ENCODE measurements at regions not wholly inside any gene's neighbourhood (a gene's known extent, or its start where the extent isn't known, plus 50 kb on each side); places are given as distances from the start of the nearest gene placed in this dataset.

GRCh38 chr3:177321819-177322218 is 124.5 kb upstream of the TBL1XR1 start:
- no peak for TF ChIP-seq CTCF (IDR thresholded peaks at IDR 0.05; ENCODE audit: low read depth, low read length)
- no peak for DNase-seq (ENCODE audit: low read depth, low spot score)
- in situ Hi-C loops (cut with HindIII; ENCODE audit: low sequenced_read_pairs) = no loop called here
- no peak overlapping the region for H3K4me3 ChIP-seq (ENCODE audit: low read depth, low read length)

GRCh38 chr3:177322881-177323280 is 125.6 kb upstream of the TBL1XR1 start:
- no peak overlapping the region for H3K4me3 ChIP-seq (ENCODE audit: low read depth, low read length)
- DNase-seq (ENCODE audit: low read depth, low spot score) = no peak
- in situ Hi-C loops (cut with HindIII; ENCODE audit: low sequenced_read_pairs) = no loop called here
- no peak for TF ChIP-seq CTCF (IDR thresholded peaks at IDR 0.05; ENCODE audit: low read depth, low read length)

- in situ Hi-C loops (cut with HindIII; ENCODE audit: low sequenced_read_pairs) = no loop called here
Measured at GRCh38 chr3:177329854-177330253, 132.6 kb upstream of the TBL1XR1 start.

GRCh38 chr3:177330779-177331178 is 133.5 kb upstream of the TBL1XR1 start:
- DNase-seq (ENCODE audit: low read depth, low spot score) = no peak
- in situ Hi-C loops (cut with HindIII; ENCODE audit: low sequenced_read_pairs) = no loop called here
- H3K4me3 ChIP-seq (ENCODE audit: low read depth, low read length) = no peak overlapping the region
- TF ChIP-seq CTCF (IDR thresholded peaks at IDR 0.05; ENCODE audit: low read depth, low read length) = no peak

More at GRCh38 chr3:177329854-177330253, 132.6 kb upstream of the TBL1XR1 start:
- DNase-seq (ENCODE audit: low read depth, low spot score) = no peak
- no peak overlapping the region for H3K4me3 ChIP-seq (ENCODE audit: low read depth, low read length)
- no peak for TF ChIP-seq CTCF (IDR thresholded peaks at IDR 0.05; ENCODE audit: low read depth, low read length)

GRCh38 chr3:177331203-177331835 is 134.0 kb upstream of the TBL1XR1 start:
- in situ Hi-C loops (cut with HindIII; ENCODE audit: low sequenced_read_pairs) = no loop called here
- TF ChIP-seq CTCF (IDR thresholded peaks at IDR 0.05; ENCODE audit: low read depth, low read length) = no peak
- H3K4me3 ChIP-seq (ENCODE audit: low read depth, low read length) = no peak overlapping the region
- no peak for DNase-seq (ENCODE audit: low read depth, low spot score)

- TF ChIP-seq CTCF (IDR thresholded peaks at IDR 0.05; ENCODE audit: low read depth, low read length) = no peak
- no peak for DNase-seq (ENCODE audit: low read depth, low spot score)
- in situ Hi-C loops (cut with HindIII; ENCODE audit: low sequenced_read_pairs) = no loop called here
- H3K4me3 ChIP-seq (ENCODE audit: low read depth, low read length) = no peak overlapping the region
Measured at GRCh38 chr3:177332955-177333354, 135.7 kb upstream of the TBL1XR1 start.

Data from astrocyte of the spinal cord (primary cell).